ENCODE measurements at regions not wholly inside any gene's neighbourhood (a gene's known extent, or its start where the extent isn't known, plus 50 kb on each side); places are given as distances from the start of the nearest gene placed in this dataset.
"Not testable (repeated sequence)": the region's sequence is repeated elsewhere in the genome, so short reads cannot be mapped to it uniquely, and the experiment has no call there.

- no peak for DNase-seq (ENCODE audit: low read depth in 2 of 2)
These were observed 765.8 kb upstream of the POM121L12 start for GRCh38 chr7:52269669-52270068.

GRCh38 chr7:52261057-52261456 is 774.4 kb upstream of the POM121L12 start:
- no peak for DNase-seq (ENCODE audit: low read depth in 2 of 2)

DNA sequence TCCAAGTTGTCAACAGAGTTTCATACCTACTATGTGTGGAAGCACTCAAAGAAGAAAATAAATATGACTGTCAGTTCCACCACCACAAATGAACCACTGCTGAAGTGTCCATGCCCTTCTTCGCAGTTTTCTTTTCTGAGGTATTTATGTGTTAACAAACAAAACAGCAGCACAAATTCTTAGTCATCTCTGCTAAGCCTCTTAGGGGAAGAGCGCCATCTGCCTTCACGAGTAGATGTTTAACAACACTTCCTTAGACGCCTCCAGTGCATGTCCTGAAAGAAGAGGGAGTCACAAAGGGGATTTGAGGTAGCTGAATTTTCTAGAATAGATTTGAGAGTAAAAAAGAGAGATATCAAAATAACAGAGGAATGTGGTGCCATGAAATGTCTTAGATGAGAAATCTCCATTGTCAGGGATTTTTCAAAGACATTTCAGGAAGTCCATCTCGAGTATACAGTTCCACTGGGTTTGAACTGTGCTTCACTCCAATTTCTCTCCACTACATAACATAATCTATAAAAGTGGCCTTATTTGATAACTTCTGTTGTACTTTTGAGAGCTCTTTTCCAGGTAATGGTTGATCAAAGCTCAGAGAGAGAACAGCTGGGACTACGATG is 775.3 kb upstream of the POM121L12 start:
- no peak for DNase-seq (ENCODE audit: low read depth in 2 of 2)

DNA sequence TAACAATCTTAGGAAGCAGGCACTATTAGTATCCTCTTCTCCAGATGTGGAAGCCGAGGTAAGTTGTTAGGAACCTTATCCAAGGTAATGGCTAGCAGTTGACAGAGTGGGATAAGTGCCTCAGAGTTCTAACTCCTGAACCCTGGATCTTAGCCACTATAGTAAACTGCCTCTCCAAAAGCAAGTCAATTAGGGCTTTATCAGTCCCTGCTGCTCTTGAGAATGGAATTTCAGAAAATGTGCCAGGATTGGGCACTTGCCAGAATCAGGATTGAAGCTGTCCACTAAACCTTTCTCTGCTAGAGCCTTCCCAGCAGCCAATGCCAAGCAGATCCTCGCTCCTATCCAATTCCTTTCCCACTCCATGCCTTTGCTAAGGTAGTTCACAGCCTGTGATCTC is 777.5 kb upstream of the POM121L12 start:
- DNase-seq (ENCODE audit: low read depth in 2 of 2) = no peak

GRCh38 chr7:52254396-52255010 is 780.9 kb upstream of the POM121L12 start:
- no peak for DNase-seq (ENCODE audit: low read depth in 2 of 2)

DNA sequence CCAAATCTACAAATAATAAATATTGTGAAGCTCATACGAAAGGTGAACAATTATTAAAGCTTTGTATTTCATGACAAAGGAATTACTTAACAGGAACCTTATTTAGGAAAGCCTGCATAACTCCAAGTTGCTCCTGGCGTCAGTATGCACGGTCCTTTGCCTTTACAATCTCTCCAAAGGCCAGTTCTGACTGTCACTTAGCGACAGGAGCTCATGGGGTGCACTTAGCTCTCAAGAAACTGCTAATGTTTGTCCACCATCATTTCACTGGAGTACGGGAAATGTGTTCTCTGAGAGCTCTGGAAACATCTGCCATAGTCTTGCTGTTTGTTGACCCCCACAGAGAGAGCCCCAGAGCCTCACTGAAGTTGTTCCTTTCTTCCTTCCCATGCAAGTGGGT is 781.5 kb upstream of the POM121L12 start:
- no peak for DNase-seq (ENCODE audit: low read depth in 2 of 2)

- DNase-seq (ENCODE audit: low read depth in 2 of 2) = no peak
These were observed 785.7 kb upstream of the POM121L12 start for GRCh38 chr7:52249741-52250140.

- no peak for DNase-seq (ENCODE audit: low read depth in 2 of 2)
These were observed 787.9 kb upstream of the POM121L12 start for GRCh38 chr7:52247518-52247917.

- DNase-seq (ENCODE audit: low read depth in 2 of 2) = no peak
These were observed 791.7 kb upstream of the POM121L12 start for GRCh38 chr7:52243685-52244084.

- no peak for DNase-seq (ENCODE audit: low read depth in 2 of 2)
These were observed 802.2 kb upstream of the POM121L12 start for GRCh38 chr7:52233248-52233647.

DNA sequence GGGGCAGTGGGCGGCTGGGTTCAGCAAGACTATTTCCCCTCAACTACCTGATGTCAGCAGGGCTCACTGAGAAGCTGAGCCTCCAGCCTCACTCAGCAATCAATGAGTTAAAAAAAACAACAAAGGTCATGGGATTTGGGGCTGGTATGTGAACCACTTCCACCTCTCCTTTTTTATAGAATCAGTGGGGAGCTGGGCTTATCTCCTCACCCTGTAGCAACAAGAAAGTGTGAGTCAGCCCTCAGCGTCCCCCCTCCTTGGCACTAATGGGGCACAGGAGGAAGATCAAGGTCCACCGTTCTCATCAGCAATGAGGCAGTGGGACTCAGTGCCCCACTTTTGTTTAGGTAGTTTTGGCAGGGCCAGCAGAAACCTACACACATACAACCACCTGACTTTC is 823.5 kb upstream of the POM121L12 start:
- DNase-seq (ENCODE audit: low read depth in 2 of 2) = no peak

DNA sequence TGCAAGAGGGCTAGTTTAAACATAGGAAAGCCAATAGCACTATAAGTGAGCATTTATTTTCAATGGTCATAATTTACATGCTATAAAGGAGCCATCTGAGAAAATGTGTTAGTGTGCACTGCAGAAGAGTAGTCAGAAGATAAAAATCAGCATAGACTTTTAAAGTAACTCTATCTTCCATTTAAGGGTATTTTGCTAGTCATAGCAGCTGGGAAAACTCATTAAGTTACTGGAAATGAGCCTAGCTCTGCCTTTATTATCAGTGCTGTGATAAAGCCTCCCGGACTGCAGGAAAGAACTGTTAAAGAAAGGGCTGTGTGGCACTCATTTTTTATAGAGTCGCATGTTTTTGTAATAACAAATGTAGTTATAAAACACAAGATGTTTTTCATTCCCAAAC is 825.8 kb upstream of the POM121L12 start:
- DNase-seq (ENCODE audit: low read depth in 2 of 2) = no peak

- no peak for DNase-seq (ENCODE audit: low read depth in 2 of 2)
These were observed 838.2 kb upstream of the POM121L12 start for GRCh38 chr7:52197221-52197620.

DNA sequence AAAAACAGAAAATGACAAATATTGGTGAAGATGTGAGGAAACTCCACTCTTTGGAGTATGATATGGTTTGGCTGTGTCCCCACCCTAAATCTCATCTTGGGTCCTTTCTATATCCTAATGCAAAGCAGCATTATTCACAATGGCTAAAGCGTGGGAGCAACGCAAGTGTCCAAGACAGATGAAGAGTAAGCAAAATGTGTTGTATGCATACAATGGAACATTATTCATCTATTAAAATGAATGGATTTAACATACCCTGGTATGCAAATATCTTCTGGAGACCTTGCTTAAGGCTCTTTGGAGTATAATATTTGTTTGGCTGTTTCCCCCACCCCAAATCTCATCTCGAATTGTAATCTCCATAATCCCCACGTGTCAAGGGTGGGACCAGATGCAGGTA is 839.8 kb upstream of the POM121L12 start:
- DNase-seq (ENCODE audit: low read depth in 2 of 2) = no peak

DNA sequence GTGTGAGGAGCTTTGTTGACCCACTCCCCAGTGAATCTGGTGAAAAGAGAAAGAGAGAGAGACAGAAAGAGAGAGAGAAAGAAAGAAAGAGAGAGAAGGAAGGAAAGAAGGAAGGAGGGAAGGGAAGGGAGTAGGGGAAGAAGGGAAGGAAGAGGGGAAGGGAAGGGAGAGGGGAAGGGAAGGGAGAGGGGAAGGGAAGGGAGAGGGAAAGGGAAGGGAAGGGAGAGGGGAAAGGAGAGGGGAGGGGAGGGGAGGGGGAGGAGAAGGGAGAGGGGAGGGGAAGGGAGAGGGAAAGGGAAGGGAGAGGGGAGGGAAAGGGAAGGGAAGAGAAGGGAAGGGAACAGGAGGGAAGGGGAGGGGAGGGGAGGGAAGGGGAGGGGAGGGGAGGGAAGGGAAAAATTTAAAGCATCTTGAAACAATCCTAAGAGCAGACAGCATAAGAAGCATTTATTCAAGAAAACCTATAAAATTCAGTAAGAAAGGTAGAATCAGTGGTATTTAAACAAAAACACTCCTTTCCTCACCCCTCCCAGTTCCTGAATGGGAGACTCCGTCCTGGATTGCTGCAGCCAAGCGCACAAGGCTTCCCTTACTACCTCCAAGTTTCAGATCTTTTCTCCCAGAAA is 846.2 kb upstream of the POM121L12 start:
- no peak for DNase-seq (ENCODE audit: low read depth in 2 of 2)

- no peak for DNase-seq (ENCODE audit: low read depth in 2 of 2)
These were observed 851.3 kb upstream of the POM121L12 start for GRCh38 chr7:52184006-52184703.

DNA sequence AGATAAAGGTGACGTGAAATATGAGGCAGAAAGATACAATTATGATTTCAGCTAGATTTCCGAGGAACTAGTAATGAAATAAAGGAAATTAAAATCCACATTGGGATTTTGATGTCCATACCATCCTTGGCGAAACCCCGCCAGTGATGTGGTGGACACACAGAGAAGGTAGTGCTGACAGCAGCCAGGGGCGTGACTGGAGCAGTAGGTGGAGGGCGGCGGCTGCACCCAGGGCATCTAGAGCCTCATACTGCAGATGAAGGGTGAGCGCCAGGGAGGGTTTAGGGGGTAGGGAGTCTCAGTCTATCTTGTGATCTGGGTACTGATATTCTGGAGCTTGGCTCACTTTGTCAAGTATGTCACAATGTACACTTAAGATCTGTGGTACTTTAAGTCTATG is 855.5 kb upstream of the POM121L12 start:
- DNase-seq (ENCODE audit: low read depth in 2 of 2) = no peak

DNA sequence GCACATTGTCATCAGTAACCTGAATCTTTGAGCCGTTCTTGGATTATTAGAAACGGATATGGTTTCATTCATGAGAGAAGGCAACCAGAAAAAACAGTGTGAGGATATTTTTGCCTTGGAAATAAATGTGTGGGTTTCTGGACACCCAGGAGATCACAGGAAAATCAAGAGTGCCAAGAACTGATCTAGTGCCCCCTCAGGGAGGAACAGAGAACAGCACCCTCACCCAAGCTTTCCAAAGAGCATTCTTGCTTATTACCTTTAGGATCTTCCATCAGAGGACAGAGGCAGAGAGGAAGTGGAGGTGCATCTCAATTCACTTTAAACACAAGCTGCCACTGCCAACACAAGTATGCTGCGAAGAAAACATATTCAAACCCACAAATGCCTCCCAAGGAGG is 851.5 kb upstream of the COBL start:
- no peak for DNase-seq (ENCODE audit: low read depth in 2 of 2)

DNA sequence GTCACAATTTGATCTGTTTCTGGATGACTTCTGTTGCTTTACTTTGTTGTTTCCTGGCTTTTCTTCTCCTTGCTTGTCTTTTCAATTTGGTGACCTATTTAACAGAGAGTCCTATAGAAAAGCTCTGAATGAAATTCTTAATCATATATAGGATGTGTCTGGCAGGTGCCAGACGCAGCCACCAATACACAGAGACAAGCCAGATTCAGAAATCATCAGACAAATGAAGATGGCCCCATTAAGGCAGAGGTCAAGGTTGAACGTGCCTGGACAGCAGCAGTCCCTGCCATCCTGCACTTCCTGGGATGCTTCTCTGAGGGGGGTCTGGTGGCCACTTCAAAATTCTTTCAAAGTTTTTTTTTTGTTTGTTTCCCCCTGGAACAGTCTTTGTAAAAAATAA is 846.7 kb upstream of the COBL start:
- no peak for DNase-seq (ENCODE audit: low read depth in 2 of 2)

- no peak for DNase-seq (ENCODE audit: low read depth in 2 of 2)
These were observed 844.9 kb upstream of the COBL start for GRCh38 chr7:52161483-52161882.

DNA sequence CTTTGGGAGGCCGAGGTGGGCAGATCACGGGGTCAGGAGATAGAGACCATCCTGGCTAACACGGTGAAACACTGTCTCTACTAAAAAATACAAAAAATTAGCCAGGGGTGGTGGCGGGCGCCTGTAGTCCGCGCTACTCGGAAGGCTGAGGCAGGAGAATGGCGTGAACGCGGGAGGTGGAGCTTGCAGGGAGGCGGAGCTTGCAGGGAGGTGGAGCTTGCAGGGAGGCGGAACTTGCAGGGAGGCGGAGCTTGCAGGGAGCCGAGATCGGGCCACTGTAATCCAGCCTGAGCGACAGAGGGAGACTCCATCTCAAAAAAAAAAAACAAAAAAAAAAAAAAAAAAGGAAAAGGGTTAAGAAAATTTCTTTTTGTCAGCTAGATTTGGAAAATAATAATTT is 842.8 kb upstream of the COBL start:
- DNase-seq (ENCODE audit: low read depth in 2 of 2) = not testable (repeated sequence)

DNA sequence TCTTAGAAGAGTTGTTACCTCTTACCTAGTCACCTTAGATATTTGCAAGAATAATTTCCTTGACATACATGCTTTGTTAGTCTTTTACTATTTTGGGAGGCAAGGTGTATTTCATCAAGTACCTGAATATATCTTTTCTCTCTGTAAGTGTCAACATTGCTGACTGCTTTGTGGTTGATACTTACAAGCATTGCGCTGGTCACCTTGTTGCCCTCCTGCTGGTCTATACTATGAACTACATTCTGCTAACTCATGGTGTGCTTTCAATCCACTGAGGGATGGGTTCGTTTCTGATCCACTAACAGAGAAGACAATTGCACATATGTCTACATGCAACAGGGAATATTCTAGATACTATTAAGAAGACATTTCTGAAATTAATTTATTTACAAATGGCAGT is 837.8 kb upstream of the COBL start:
- no peak for DNase-seq (ENCODE audit: low read depth in 2 of 2)

- no peak for DNase-seq (ENCODE audit: low read depth in 2 of 2)
These were observed 835.0 kb upstream of the COBL start for GRCh38 chr7:52151559-52151958.
